Left lung (tissue), 4 donors: ENCODE measurements at regions not wholly inside any gene's neighbourhood (a gene's known extent, or its start where the extent isn't known, plus 50 kb on each side); places are given as distances from the start of the nearest gene placed in this dataset.

Experiments used
- ATAC-seq: fragments of 200-7000 bp; cut with Tn5 transposase; one replicate; pipeline ENCODE4 v1.9.1; 2020; ENCODE audit warnings: moderate library complexity
- DNase-seq, 4 donors: peaks; one replicate each; pipeline ENCODE4 v3.0.0-alpha.2; 2013 to 2020
- H3K27ac ChIP-seq, 2 donors: fragments of 200-600 bp; sonication (generic) in 1 of 2; one replicate each; pipeline versions ENCODE4 v1.5.0 to v1.8.0; 2020 to 2021
- H3K27me3 ChIP-seq, 2 donors: fragments of 200-600 bp; sonication (generic) in 1 of 2; one replicate each; pipeline versions ENCODE4 v1.5.0 to v1.8.0; 2020 to 2021
- H3K36me3 ChIP-seq, 2 donors: fragments of 200-600 bp; sonication (generic) in 1 of 2; one replicate each; pipeline versions ENCODE4 v1.5.0 to v1.8.0; 2020 to 2021
- H3K4me1 ChIP-seq, 2 donors: fragments of 200-600 bp; one replicate each; pipeline ENCODE4 v1.8.0; 2021
- H3K4me3 ChIP-seq, 2 donors: fragments of 200-600 bp; sonication (generic) in 1 of 2; one replicate each; pipeline versions ENCODE4 v1.5.0 to v1.8.0; 2020 to 2021; ENCODE audit warnings: mild to moderate bottlenecking in 1 of 2
- H3K9me3 ChIP-seq, 2 donors: fragments of 200-600 bp; sonication (generic) in 1 of 2; one replicate each; pipeline versions ENCODE4 v1.5.0 to v1.8.0; 2020 to 2021
- CTCF ChIP-seq, 2 donors: fragments of 200-600 bp; sonication (generic) in 1 of 2; IDR thresholded peaks; one replicate each; pipeline versions ENCODE4 v1.5.0 to v1.8.0; 2021; ENCODE audit warnings: antibody characterized with exemption in 2 of 2
- intact Hi-C, 2 donors: fragments of 100-400 bp; cut with DNase I; formaldehyde crosslinking; loops; one replicate each; pipeline versions ENCODE4 v1.11.2 to v1.14.2; 2022
- donor health status: DM: no; HTN: yes; CAD: no.
- donor health status: DM: no; HTN: no; CAD: no.

GRCh38 chr12:105622220-105622619 is 291.7 kb downstream of the C12orf75 start:
- Histone ChIP-seq H3K36me3 (no peaks in the 10 kb centered on the region), H3K27me3 (no peaks in the 10 kb centered on the region), H3K9me3 (no peaks in the 10 kb centered on the region), H3K4me1 (no peaks in the 10 kb centered on the region), H3K4me3 (no peak overlapping the region), H3K27ac (no peak overlapping the region)
- intact Hi-C loops: no loop called here
- no peak for TF ChIP-seq CTCF (IDR thresholded peaks at IDR 0.05)
- DNase-seq: peak in 1 of 4 donors; percentile 9
- no peak for ATAC-seq

- no peak overlapping the region for H3K27ac ChIP-seq
- H3K4me1 ChIP-seq: no peaks in the 10 kb centered on the region
- DNase-seq (no peak), ATAC-seq (no peak)
- no peak overlapping the region for H3K4me3 ChIP-seq
- no peaks in the 10 kb centered on the region for H3K36me3 ChIP-seq
- no peaks in the 10 kb centered on the region for H3K9me3 ChIP-seq
- intact Hi-C loops: no loop called here
- H3K27me3 ChIP-seq: no peaks in the 10 kb centered on the region
- no peak for TF ChIP-seq CTCF (IDR thresholded peaks at IDR 0.05)
Observed at GRCh38 chr12:105622846-105623736, 292.6 kb downstream of the C12orf75 start.

- ATAC-seq: no peak
- no peak for TF ChIP-seq CTCF (IDR thresholded peaks at IDR 0.05)
- H3K4me3 ChIP-seq: no peak overlapping the region
Observed at GRCh38 chr12:105626653-105627052, 296.2 kb downstream of the C12orf75 start.

GRCh38 chr12:105637470-105637869 is 307.0 kb downstream of the C12orf75 start:
- H3K27me3 ChIP-seq: no peaks in the 10 kb centered on the region
- H3K9me3 ChIP-seq: peaks cover 0 to 25% of the 10 kb centered on the region in 2 donors
- H3K36me3 ChIP-seq: no peaks in the 10 kb centered on the region
- no peaks in the 10 kb centered on the region for H3K4me1 ChIP-seq
- no peak for ATAC-seq
- no peak for DNase-seq
- intact Hi-C loops: no loop called here
- TF ChIP-seq CTCF (IDR thresholded peaks at IDR 0.05): no peak
- no peak overlapping the region for H3K4me3 ChIP-seq
- H3K27ac ChIP-seq: no peak overlapping the region

More at GRCh38 chr12:105626653-105627052, 296.2 kb downstream of the C12orf75 start:
- H3K27me3 ChIP-seq: no peaks in the 10 kb centered on the region
- no peaks in the 10 kb centered on the region for H3K4me1 ChIP-seq
- no peak overlapping the region for H3K27ac ChIP-seq
- no peaks in the 10 kb centered on the region for H3K36me3 ChIP-seq
- H3K9me3 ChIP-seq: no peaks in the 10 kb centered on the region
- intact Hi-C loops: no loop called here
- no peak for DNase-seq

- no peak for DNase-seq
- Histone ChIP-seq H3K27ac (no peak overlapping the region), H3K4me1 (no peaks in the 10 kb centered on the region), H3K9me3 (peaks cover 0 to 25% of the 10 kb centered on the region in 2 donors), H3K36me3 (no peaks in the 10 kb centered on the region), H3K4me3 (no peak overlapping the region), H3K27me3 (no peaks in the 10 kb centered on the region)
- no peak for TF ChIP-seq CTCF (IDR thresholded peaks at IDR 0.05)
- no peak for ATAC-seq
- intact Hi-C loops: no loop called here
Observed at GRCh38 chr12:105640761-105641160, 310.3 kb downstream of the C12orf75 start.
